SU-DHL-6 (cell line): ENCODE measurements at regions not wholly inside any gene's neighbourhood (a gene's known extent, or its start where the extent isn't known, plus 50 kb on each side); places are given as distances from the start of the nearest gene placed in this dataset.

ENCODE experiments used
- EZH2phosphoT487 ChIP-seq: fragments of 200-600 bp; sonication (generic), shearing (Covaris generic); conservative IDR thresholded peaks from 2 replicates; pipeline ENCODE4 v1.6.1; 2018; ENCODE audit warnings: mild to moderate bottlenecking, antibody characterized with exemption, low read length, moderate library complexity, mixed read lengths
- TF ChIP-seq, protein P1 (sequence below): fragments of 200-600 bp; sonication (generic); IDR thresholded peaks from one replicate; pipeline ENCODE4 v1.5.1; 2017; ENCODE audit warnings: antibody characterized with exemption, mild to moderate bottlenecking, low read length, moderate library complexity; ENCODE audit not compliant: insufficient read depth, poor library complexity, severe bottlenecking

DNA sequence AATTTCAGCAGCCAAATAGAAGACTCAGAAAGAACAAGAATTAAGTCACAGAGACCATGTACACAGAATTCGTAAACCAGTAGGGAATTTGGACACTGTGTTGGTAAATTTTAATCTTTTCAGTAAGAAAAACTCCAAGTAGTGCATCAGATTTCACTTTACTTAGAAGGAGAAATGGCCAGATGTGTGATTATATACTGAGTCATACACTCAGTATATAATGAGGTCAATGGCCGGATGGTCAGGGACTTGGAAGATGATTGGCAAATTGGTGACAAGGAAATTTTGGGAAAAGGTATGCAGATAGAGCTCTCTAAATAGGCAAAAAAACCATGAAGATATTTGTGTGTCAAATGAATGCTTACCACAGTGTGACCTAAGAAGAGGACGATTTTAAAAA is 399.8 kb upstream of the LRRC7 start:
- TF ChIP-seq, protein P1, sequence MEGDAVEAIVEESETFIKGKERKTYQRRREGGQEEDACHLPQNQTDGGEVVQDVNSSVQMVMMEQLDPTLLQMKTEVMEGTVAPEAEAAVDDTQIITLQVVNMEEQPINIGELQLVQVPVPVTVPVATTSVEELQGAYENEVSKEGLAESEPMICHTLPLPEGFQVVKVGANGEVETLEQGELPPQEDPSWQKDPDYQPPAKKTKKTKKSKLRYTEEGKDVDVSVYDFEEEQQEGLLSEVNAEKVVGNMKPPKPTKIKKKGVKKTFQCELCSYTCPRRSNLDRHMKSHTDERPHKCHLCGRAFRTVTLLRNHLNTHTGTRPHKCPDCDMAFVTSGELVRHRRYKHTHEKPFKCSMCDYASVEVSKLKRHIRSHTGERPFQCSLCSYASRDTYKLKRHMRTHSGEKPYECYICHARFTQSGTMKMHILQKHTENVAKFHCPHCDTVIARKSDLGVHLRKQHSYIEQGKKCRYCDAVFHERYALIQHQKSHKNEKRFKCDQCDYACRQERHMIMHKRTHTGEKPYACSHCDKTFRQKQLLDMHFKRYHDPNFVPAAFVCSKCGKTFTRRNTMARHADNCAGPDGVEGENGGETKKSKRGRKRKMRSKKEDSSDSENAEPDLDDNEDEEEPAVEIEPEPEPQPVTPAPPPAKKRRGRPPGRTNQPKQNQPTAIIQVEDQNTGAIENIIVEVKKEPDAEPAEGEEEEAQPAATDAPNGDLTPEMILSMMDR: no peak
- TF ChIP-seq EZH2phosphoT487: no peak
